ENCODE measurements at regions not wholly inside any gene's neighbourhood (a gene's known extent, or its start where the extent isn't known, plus 50 kb on each side); places are given as distances from the start of the nearest gene placed in this dataset.
"Not testable (repeated sequence)": the region's sequence is repeated elsewhere in the genome, so short reads cannot be mapped to it uniquely, and the experiment has no call there.

DNA sequence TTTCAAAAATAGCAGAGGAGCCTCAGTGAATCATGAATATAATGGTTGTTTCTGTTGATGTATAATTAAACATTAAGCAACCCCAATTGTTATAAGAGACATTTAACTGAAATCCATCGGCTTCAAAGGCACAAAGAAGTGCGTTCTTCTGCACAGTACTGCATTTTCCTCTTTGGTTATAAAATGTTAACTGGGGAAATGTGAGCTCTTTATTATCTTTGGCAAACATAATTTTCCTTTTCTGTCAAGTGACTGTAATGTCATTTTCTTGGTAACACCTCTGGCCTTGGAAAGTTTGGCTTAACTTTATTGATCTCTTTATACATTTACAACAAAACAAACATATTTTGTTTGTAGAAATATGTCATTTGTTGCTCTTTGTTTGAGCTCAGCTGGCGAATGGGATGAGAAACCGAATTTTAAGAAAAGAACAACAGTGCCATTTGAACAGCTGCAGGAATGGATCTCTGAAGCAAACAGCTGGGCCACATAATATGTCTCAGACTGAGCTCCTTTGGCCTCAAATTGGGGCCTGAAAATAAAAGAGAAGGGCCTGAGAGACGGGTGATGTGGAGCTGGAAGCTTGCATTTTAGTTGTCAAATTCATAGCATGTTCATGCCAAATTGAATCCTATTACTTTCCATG lies 427.0 kb upstream of the SPTLC3 start:
- DNase-seq (ENCODE audit: low read depth) = no peak

DNA sequence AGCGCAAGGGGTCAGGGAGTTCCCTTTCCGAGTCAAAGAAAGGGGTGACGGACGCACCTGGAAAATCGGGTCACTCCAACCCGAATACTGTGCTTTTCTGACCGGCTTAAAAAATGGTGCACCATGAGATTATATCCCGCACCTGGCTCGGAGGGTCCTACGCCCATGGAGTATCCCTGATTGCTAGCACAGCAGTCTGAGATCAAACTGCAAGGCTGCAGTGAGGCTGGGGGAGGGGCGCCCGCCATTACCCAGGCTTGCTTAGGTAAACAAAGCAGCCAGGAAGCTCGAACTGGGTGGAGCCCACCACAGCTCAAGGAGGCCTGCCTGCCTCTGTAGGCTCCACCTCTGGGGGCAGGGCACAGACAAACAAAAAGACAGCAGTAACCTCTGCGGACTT lies 426.1 kb upstream of the SPTLC3 start:
- not testable (repeated sequence) for DNase-seq (ENCODE audit: low read depth)

DNA sequence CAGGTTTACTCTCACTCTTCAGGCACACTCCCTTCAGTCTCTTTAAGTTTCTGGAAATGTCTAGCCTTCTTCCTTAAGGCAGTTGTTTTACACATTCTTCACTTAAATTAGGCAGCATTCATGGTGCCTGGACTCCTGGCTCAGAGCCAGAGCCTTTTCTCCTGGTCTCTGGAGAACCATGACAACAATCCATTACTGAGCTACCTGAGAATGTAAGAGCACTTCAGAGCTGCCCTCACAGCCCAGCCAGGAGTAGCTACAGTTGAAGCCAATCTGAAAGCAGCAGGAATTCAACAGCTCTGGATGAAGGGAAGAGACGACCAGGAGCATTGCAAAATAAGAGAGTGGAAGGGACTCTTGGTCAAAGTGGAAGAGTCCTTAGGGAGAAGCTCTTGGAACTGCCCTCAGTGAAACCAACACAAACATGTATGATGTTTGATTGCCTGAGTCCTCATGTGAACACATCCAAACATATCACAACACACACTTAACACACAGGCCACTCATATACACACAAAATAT lies 416.8 kb upstream of the SPTLC3 start:
- DNase-seq (ENCODE audit: low read depth) = no peak

DNA sequence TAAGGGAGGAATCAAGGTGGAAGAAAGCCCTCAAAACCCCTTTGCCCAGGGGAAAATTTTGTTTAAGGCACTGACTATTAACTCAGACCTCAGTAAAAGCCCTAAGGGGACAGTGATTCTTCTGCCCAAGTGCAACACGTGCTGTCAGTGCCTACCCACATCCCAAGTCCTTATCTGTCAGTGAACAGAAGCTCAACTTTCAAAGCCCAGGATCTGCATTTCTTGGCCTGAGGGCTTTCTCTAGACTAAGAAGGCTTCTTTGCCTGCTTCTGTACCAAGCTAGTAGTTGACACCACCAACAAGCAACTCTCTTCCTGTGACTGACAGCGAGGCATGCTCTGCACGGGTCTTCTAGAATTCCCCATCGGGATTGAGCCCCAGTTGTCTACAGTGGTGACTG lies 416.0 kb upstream of the SPTLC3 start:
- DNase-seq (ENCODE audit: low read depth) = no peak

DNA sequence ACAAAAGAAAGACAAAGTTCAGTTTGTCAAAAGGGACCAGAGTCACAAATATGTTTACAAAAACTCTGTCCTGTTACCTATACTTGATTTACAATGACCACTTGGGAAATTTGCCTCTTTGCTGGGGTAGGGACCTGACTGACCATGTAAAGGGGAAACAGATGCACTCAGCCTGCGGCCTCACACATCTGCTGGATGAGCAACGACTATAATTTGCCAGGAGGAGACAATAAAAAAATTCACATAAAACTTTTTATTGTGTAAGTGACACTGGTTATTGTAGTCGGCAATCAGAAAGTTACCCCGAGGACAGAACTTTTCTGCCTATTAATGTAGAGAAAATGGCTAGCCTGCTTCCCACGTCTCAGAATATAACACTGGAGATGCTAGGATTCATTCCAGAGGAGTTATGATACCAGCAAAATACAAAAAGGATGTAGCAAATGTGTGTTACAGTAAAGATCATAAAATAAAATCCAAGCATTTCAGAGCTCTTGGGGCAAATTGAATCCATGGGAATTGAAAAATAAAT lies 415.4 kb upstream of the SPTLC3 start:
- DNase-seq (ENCODE audit: low read depth) = no peak

DNA sequence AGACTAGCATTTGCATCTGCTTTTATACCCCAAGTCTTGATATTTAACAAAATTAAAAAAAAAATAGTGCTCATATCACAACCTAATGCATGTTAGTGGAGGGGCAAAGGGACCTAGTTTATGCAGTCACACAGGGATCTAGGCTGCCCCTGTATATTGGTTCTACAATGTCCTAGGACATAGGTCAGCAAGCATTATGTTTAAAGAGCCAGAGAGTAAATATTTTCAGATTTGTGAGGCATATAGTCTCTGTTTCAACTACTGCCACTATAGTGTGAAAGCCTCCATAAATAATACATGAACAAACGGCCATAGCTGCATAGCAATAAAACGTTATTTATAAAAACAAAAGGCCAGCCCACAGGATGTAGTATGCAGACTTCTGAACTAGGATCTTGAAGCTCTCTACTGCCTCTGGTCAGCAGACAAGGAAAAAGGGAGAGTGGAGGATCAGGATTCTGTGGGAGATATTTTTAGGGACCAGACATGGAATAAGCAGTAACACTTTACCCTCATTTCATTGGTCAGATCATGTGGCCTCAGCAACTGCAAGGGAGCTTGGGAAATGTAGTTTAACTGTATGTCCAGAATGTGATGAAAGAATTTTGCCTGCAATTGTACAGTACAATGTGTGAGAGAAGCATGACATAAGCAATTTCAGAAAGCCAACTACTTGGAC lies 414.2 kb upstream of the SPTLC3 start:
- no peak for DNase-seq (ENCODE audit: low read depth)

DNA sequence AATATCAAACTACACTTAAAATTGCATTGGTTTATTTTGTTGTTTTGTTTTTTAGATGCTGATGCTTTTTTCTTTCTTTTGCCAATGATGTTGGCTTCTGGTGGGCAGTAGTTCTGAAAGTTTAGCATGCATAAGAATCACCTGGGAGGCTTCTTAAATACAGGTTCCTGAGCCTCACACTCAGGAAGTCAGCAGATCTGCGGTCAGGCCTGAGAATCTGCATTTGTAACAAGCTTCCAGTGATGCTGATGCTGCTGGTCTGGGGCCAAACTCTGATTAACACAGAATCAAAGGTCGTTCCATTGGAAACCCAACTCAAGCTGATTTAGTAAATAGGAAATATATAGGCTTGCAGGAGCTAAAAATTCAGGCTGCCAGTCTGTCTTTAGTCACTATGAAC lies 412.9 kb upstream of the SPTLC3 start:
- DNase-seq (ENCODE audit: low read depth) = no peak

DNA sequence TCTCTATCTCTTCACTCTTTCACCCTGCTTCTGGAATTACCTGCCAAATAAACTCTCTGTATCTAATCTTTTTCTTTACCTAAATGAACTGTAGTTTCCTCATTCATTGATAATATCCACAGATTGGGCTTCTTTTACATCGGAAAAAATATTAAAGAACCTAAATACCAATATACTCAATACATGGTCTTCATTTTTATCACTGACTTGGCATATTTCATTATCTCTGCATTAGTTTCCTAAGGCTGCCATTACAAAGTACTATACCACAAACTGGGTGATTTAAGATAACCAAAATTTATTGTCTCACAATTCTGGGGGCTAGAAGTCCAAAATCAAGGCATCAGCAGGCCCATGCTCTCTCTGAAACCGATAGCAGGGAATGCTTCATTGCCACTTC lies 411.9 kb upstream of the SPTLC3 start:
- no peak for DNase-seq (ENCODE audit: low read depth)

DNA sequence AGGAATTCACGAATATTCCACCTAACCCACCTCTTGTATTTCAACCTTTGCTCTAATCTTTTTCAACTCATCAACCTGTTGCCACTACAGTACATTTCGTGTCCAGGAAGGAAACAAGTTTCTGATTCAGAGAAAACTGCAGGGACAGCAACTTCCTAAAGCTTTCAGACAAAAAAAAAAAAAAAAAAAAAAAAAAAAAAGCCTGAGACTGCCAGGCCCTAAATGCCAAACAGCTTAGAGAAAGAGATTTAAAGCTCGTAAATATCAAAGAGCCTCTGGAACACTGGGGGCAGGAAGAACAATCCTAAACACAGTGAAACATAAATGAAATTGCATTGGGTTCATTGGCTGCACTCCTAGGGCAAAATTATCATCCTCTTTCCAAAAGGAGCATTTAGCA lies 411.2 kb upstream of the SPTLC3 start:
- no peak for DNase-seq (ENCODE audit: low read depth)

DNA sequence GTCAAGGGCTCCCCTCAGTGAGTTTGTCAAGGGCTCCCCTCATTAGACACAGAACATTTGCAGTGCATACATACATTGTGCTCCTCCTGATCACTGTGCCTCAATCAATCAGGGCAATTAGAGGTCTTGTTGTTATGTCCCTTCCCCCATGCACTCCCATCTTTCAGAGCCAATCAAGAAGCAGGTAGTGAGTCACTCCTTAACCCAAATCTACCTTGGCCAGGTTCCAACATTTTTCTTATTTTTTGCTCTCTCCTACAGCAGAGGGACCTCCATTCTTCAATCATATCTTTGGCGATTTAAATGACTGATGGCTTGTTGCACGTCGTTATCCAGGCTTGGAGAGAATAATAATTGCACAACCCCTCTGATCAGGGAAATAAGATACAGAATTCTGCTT lies 409.9 kb upstream of the SPTLC3 start:
- no peak for DNase-seq (ENCODE audit: low read depth)

DNA sequence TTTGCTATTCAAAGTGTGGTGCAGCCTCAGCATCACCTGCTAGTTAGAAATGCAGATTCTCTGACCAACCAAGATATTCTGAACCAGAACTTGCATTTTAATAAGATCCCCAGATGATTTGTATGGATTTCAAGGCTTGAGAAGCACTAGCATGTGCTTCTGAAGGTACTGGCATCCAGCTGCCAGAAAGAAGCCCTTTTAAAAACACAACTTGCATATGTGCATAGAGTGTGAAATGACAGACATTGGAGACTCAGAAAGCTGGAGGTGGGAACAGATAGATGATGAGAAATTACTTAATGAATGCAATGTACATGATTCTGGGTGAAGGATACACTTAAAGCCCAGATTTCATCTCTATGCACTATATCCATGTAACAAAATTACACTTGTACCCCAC lies 409.3 kb upstream of the SPTLC3 start:
- no peak for DNase-seq (ENCODE audit: low read depth)

DNA sequence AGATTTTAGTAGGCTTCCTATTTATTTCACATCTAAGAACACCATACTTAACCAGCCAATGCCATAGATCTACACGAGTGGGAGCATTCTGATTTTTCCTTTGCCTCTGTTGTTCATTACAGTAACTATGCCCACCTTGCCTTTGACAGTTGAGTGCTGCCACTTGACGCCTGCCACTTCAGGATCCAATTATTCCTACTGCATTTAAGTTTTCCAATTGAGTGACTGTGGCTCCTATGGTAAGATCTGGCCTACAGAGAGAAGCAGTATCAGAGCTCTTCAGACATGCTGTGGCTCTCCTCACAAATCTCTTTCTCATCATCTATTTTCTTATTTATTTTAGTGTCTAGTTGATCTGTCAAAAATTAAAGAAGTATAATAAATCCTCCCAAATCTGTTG lies 403.0 kb upstream of the SPTLC3 start:
- DNase-seq (ENCODE audit: low read depth) = no peak

DNA sequence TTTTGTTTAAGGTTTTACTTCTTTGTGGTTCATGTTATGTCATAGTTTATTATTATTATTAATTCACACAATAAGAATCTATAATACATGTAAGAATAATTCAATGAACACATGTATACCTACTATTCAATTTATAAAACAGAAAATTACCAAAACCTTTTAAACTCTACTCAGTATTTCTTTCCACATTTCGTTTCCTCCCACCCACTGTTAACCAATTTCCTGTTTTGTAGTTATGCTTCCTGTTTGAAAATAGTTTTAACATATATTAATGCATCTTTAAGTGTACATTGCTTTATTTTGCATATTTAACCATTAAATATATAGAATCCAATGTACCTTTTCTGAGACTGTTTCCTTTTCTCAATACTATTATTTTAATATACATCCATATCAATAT lies 397.9 kb upstream of the SPTLC3 start:
- no peak for DNase-seq (ENCODE audit: low read depth)

DNA sequence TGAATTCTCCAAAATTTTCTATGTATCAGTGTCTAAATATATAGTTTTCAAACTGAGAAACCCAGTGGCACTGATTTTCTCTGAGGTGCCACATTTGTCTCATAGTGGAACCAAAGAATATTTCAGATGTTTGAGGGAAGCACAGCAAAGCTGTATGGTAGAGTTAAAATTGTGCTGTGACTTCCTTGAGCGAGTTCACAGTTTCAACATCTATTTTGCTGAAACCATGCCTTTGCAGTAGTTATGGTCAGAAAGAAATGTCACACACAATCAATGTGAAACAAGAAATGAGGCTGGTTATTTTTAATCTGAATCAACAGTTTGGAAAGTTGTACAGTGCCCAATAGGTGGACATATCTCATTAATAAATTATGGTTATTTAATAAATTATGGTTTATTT lies 394.0 kb upstream of the SPTLC3 start:
- DNase-seq (ENCODE audit: low read depth) = no peak

DNA sequence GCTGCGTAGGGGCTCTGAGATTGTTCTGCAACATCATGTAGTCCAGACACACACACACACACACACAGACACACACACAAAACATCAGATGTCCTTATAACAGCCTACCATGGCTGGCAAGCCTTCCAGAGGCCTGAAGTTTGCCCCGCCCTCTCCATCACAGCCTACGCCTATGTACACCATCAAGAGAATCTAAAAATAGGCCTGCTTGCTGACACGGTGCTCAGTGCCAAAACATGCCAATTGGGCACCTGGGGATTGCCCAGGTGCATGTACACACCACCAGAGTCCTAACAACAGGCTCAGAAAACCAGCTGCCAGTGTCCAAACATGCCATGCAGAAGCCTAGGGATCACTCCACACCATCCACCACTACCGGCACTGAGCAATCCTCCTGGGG lies 391.7 kb upstream of the SPTLC3 start:
- no peak for DNase-seq (ENCODE audit: low read depth)

DNA sequence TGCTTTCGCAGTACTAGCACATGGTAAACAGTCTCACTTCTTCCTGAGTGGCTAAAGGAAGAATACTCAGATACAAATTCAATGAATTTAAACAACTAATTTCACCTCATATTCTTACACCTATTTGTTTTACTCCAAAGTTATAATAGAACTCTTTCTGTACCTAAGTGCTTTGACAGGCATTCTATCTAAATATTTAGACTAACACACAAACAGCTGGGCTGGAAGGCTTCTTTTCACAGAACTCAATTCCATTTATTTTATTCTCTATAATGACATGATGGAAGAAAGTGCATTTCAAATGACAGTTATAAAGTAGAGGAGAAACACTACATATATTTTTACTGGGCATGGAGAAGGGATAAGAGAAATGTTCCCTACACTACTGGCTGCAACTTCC lies 384.9 kb upstream of the SPTLC3 start:
- no peak for DNase-seq (ENCODE audit: low read depth)

DNA sequence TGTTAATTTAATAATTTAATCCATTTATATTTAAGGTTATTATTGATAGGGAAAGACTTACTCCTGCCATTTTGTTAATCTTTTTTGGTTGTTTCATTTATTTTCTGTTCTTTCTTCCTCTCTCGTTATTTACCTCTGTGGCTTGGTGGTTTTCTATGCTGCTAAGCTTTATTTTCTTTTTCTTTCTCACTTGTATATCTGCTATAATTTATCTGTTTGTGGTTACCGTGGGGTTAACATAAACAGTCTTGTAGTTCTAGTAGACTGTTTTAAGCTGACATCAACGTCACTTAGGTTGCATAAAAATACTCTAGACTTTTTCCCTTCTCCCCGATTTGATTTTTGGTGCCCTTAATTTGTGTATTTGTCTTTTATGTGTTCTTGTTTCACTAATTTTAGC lies 381.3 kb upstream of the SPTLC3 start:
- no peak for DNase-seq (ENCODE audit: low read depth)

DNA sequence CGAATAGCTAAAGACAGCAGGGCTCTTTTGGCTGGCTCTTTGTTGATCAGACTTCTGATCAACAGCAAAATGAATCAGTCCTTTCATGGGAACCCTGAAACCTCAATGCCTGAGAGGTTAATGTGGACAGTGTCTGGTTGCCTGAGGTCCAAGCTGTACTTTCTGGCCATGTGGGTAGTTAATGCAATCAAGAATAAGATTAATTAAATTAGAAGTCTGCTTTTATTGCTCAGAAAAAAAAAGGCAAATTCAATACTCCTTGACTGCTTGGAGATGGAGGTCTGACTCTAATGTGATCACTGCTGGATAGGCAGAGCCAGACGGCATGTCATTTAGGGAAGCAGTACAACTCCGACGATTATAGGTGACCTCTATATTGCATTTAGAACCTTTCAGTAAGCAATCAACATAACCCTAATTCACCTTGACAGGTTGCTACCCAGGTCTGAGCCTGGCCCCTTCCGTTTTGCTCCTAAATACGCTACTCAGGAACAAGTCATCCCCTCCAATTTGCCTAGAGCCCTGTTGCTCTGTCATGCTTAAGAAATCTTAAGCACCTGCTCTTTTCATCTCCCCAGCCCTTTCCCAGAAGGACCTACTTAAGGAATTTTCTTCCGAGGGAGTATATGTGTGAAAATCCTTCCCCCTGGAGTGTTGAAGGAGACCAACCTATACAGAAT lies 370.0 kb upstream of the SPTLC3 start:
- no peak for DNase-seq (ENCODE audit: low read depth)

DNA sequence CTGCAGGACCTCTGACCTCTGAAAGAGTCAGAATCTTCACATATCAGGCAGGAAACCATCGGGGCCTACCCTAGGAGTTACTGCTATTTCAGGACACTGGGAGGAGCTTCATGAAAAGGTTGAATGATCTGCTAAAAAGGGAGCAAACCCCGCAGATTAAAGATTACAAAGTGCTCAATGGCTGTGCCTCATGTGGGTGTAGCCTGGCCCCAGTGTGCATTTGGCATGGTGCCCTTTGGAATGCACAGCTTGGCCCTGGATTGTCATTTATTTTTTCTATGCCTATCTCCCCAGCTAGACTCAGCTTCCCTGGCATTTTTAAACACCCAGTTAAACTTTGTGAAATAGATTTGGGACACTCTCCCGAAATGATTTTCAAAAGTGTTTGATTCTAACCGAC lies 368.5 kb upstream of the SPTLC3 start:
- DNase-seq (ENCODE audit: low read depth) = no peak

DNA sequence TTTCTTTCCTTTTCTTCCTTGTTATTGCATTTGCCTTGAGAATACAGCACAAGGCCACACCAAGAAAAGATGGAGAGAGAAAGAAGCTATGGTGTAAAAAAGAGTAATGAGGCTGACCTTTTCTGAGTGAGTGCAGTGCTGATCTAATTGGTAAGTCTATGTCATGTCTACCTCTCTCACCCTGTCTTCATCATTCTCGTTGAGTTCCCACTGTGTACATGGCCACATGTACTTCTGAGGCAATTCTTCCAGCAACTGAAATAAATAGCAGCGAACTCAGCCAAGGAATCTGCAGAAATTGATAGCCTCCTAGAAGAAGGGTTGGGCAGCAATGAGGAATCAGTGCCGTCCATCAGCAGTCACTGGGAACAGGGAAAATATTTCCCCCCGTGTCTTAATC lies 367.2 kb upstream of the SPTLC3 start:
- DNase-seq (ENCODE audit: low read depth) = no peak

DNA sequence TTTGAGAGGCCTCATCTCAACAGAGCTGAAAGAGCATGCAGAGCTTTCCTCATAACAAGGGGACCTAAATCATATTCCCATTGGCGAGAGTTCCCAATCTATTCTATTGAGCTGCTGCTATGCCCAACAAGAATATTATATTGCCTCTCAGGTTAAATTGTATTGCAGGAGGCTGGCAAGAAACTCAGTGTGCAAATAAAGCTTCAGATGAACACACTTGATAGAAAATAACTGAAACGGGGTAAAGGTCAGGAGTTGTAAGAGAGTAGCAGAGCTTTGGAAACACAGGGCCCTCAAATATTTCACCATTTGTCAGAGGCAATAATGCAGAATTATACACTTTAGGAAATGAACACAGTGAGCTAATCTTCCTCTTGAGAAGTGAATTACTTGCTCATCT lies 364.3 kb upstream of the SPTLC3 start:
- no peak for DNase-seq (ENCODE audit: low read depth)

DNA sequence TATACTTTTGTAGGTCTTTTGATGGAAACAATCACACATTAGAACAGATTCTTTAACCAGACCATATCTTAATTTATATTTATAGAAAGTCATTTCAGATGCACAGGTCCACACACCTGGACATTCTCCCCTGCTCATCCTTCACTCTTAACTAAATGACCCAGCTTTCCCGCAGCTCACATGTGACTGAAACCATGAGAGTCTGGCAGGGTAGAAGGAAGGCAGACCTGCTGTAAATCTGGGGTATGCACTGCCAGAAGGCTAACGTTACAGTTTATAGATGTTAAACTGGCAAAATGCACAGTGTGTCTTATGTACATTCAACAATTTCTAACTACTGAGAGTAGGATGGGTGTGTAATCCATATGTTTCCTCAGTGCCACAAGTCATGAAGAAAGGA lies 359.5 kb upstream of the SPTLC3 start:
- no peak for DNase-seq (ENCODE audit: low read depth)

DNA sequence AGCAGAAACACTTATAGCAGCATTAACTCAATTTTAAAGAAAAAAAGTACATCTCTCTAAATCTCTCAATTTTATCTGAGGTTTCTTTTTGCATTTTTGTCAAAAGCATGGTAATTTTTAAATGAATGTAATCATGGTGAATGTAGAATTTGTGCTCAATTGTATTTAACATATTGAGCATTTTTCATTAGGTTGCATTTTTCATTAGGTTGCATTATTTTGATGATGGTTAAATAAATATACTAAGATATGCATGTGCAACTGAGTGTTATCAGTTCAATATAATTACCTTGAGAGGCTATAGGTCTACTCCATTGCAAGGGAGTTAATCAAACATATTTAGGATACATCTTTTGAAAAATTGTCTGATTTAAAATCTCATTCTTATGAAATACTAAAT lies 355.1 kb upstream of the SPTLC3 start:
- DNase-seq (ENCODE audit: low read depth) = no peak
